CD4-positive, alpha-beta T cell treated with Interleukin-21 for 1 hour (primary cell): ENCODE measurements at regions not wholly inside any gene's neighbourhood (a gene's known extent, or its start where the extent isn't known, plus 50 kb on each side); places are given as distances from the start of the nearest gene placed in this dataset.
"Not testable (repeated sequence)": the region's sequence is repeated elsewhere in the genome, so short reads cannot be mapped to it uniquely, and the experiment has no call there.

Experiments used
- DNase-seq: peaks from one replicate; pipeline ENCODE4 v3.0.0-alpha.2; 2020

DNA sequence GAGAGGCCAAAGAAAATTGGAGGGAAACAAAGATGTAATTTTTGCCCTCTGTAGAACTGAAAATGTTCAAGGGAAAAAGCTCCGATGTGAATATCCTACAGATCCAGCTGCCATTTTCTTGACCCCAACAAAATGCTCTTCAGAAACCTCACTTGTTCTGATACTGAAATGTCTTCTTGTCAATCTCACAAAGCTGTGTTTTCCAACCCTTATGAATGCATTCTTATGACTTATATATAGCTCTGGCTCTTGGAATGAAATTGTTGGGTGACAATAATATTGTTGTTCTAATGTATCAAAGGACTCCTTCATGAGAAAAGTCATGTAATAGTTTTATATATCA, 157.1 kb upstream of the TGFBR2 start:
- no peak for DNase-seq

DNA sequence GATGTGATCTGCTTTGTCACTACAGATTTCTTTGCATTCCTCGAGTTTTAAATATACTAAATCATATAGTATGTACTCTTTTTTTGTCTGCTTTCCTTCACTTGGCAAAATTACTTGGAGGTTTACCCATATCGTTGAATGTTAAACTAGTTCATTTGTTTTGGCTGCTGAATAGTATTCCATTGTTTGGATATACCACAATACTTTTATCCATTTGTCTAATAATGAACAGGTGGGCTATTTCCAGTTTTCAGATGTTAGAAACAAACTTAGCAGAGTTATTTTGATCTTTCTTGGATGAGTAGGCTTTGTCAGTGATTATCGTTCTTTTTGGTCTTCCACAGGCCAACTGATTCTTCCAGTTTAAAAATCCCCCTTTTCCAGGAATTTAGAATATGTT, 154.0 kb upstream of the TGFBR2 start:
- DNase-seq, result no peak

DNA sequence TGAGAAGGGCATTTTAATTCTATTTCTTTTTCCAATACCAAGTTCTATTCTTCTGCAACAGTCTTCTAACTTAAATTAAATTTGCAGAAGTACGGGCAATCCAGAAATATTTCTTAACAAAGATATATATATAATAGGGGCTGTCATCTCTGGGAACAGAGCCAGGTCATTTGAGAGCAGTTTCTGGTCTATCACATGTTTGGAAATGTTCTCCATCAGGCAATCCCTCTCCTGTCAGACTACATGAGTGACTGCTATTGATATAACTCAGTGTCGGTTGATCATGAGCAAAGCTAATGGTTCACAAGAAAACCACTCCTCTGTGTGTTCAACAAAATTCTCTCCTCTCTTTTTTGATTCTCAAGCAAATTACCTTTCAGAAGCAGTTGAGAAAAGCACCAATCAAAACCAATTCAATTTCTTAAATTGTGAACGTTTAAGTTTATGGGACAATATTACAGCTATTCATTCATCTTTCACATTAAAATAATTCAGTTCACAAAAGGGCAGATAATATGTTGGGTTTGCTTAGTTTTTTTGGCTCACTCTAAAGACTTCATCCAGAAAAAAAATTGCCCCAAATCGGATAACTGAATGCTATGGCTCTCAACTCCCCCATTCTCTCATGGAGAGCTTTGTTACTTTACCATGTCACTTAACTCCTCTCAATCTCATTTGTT, 152.9 kb upstream of the TGFBR2 start:
- DNase-seq, result no peak

DNA sequence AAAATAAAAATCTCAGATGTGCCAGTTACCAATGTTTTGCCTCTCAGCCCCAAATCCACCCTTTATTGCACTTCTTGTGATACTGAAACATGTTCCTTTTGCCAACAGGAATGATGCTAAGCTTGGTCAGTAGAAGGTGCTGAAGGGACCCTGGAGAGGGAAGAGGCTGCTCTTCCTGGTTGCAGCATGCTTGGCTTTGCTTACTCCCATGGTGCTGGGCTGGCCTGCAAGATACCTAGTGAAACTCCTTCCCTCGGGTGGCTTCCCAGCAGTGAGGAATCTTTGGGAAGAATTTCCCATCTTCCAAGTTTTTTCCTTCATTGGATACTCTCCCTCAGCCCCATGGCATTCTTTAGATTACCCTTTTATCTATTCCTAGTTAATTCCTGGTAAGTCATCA, 151.8 kb upstream of the TGFBR2 start:
- no peak for DNase-seq

DNA sequence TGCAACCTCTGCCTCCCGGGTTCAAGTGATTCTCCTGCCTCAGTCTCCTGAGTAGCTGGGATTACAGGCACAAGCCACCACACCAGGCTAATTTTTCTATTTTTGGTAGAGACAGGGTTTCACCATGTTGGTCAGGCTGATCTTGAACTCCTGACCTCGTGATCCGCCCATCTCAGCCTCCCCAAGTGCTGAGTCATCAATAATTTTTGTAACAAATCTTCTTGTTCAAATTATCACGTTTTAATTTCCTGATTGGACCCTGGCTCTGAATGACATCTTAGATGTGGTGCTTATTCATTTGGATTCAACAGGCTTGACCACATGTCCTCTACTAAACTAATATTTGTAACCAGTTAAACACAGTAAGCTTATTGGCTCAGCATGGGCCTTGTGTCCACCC, 151.3 kb upstream of the TGFBR2 start:
- not testable (repeated sequence) for DNase-seq

DNA sequence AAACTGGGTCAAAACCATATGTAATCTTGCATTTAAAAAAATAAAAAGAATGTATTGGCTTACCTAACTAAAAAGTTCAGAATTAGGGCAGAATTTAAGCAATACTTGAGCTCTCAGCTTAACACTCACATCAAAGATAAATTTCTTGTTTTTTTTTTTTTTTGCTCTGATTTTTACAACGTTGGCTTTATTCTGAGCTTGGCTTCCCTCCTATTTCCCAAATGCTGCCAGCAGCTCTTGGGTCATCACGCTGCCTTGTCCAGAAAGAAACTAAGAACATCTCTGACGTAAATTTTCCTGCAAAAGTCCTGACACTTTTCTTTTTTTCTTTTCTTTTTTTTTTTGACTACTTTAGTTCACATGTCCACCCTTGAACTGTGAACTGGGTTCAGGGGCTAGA, 150.6 kb upstream of the TGFBR2 start:
- DNase-seq, result no peak

DNA sequence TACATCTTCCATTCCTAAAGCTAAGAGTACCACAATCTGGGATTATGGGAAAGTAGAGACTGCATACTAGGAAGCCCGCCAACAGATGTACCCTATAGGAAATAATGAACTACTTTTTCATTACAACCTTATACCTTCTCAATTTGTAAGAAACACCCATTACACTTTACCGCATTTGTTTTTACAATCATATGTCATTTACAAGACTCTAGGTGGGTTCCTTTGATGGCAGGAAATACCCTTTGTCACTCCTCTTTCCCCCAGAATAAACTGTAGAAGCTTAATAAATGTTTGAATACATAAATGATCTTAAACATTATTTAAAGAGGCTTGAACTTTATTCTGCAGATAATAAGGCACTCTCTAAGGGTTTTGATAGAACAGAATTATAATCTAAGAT, 150.1 kb upstream of the TGFBR2 start:
- no peak for DNase-seq

DNA sequence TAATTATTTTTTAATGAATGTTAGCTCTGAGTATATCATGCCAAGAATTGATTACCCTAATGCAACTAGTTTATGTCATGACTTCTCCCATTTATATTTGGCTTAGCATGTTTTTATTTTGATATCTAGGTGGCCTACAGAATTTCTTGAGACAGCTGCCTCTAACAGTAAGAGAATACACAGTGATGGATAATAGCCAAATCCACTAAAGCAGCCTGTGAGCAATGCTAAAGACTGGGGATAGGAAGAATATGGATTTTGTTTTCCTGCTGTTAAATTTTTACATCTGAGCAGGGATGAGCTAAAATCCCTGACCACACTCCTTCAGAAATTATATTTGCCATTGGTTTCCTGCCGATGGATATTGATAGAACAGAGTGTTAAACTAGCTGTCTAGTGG, 149.3 kb upstream of the TGFBR2 start:
- no peak for DNase-seq

DNA sequence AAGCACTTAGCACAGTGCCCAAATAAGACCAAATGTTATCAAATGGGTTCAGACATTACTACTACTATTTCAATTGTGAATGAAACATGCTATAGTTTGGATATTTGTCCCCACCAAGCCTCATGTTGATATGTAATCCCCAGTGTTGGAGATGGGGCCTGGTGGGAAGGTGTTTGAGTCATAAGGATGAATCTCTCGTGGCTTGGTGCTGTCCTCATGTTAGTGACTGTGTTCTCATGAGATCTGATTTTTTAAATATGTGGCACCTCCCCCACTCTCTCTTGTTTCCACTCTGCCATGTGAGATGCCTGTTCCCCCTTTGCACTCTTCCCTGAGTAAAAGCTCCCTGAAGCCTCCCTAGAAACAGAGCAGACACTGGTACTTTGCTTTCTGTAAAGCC, 148.7 kb upstream of the TGFBR2 start:
- DNase-seq, result no peak

DNA sequence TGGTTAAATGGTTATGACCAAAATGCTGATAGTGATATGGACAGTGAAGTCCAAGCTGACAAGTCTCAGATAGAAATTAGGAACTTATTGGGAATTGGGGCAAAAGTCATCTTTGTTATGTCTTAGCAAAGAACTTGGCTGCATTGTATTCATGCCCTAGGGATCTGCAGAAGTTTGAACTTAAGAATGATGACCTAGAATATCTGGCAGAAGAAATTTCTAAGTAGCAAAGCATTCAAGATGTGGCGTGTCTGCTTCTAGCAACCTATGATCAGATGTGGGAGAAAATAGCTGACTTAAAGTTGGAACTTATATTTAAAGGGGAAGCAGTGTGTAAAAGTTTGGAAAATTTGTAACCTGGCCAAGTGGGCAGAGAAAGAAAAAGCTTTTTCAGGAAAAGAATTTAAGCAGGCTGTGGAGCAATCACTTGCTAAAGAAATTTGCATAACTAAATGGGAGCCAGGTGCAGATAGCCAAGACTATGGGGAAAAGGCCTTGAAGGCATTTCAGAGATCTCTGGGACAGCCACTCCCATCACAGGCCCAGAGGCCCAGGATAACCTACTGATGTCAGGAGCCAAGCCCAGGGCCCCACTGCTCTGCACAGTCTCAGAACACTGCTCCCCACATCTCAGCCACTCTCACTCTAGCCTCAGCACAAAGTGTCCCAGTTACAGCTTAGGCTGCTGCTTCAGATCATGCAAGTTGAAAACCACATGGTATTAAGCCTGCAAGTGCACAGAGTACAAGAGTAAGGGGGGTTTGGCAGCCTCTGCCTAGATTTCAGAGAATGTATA, 147.8 kb upstream of the TGFBR2 start:
- no peak for DNase-seq

DNA sequence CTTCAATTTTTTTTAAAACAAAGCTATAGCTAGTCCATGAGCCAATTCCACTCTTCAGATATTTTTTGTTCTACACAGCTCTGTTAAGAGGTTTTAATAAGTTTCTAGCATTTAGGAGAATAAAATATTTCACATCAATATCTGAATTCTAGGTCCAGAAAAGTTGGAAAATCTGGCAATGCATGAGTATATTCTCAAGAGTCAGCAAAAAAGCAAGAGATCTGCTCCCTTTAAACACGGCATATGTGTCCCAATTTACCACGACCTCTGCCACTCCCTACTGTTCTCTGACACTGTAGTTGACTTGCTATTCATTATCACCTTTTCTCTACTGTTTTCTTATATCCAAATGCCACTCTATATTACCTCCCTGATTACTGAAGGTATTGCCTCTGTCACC, 145.1 kb upstream of the TGFBR2 start:
- no peak for DNase-seq

DNA sequence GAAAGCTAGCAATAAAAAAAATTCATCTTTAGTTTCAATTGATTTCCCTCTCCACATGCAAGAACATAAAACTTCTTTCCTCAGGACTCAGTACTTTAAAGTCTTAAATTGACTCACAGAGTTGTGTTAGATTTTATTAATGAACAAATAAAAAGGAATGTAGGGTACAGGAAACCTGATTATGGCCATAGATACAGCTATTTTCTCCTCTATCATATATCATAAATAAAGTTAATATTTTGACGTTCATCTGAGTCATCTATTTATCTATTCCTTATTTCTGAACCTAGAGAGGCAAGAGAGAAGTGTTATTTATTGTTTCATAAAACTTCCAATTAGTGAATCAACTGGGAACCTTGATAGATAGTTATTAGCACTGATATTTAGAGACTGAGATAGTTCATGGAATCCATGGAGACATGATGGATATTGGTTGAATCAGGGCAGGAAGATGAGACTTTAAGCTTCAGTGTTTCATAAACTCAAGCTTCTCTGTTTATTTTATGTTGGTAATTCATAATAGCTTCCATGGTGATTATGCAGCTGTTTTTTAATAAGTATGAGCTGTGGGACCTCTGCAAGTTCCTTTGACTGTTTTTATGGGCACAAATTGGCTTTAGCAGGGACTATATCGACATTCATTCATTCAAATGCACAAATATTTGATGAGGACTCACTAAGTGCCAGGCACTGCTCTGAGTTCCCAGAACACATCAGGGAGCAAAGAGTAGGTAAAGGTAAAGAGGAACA, 143.5 kb upstream of the TGFBR2 start:
- no peak for DNase-seq

DNA sequence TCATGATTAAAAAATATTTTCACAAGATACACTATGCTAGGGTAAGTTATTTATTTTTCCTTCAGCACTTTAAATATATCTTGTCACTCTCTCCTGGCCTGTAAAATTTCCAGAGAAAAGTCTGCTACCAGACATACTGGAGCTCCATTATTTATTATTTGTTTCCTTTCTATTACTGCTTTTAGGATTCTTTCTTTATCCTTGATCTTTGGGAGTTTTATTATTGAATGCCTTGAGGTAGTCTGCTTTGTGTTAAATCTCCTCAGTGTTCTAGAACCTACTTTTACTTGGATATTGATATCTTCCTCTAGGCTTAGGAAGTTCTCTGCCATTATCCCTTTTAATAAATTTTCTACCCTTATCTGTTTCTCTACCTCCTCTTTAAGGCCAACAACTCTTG, 142.0 kb upstream of the TGFBR2 start:
- DNase-seq, result no peak

DNA sequence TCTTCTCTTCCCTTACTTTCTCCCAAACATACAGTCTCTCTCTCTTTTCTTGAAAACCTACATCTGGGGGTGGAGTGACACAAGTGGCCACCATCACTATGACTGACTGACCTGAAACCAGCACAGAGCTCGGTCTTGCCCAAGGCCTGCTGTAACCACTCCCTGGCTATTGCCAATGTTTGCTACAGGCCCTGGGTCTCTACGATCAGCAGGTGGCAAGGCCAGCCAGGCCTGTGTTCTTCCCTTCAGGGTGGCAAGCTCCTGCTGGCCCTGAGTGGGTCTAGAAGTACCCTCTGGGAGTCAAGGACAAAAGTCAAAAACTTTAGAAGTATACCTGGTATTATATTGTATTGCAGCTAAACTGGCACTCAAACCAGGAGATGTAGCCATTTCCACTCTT, 140.9 kb upstream of the TGFBR2 start:
- no peak for DNase-seq

DNA sequence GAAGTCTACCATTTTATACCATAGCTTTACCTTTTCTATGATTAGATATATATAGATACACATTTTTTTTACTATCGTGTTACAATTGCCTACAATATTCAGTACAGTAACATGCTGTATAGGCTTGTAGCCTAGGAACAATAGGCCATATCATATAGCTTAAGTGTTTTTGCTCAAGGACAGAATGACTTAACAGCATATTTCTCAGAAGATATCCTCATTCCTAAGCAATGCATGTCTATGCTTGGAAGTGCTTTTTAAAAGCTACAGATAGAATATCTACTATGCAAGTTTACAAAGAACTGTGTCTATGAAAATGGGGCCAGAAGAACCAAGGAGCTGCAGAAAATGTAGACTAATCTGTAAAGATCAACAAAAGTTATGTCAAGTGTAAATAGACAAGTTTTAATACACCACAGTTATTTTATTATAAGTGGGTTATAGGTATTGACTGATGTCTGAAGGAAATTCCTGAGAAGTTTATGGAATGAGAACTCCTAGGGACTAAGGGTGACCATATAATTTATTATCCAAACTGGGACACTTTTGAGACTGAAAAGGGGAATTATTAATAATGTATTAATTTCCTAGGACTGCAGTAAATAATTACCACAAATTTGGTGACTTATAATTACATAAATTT, 138.7 kb upstream of the TGFBR2 start:
- DNase-seq, result no peak

DNA sequence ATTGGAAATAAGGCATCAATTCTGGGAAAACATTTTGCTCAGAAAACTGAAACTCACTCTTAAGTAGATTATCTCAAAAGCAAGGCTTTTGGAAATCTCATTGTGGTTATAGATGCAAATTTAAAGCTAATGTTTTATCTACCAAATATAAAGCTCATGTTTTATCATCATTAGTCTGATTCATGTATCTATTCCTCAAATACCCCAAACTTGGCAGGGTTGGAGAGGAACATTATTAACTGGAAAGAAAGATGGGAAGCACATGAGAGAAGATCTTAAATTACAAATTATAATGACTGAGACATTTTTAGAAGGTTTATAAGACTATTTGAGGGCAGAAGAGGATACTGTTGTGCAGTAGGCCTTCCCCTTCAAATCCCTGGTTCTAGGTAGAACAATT, 137.3 kb upstream of the TGFBR2 start:
- no peak for DNase-seq

DNA sequence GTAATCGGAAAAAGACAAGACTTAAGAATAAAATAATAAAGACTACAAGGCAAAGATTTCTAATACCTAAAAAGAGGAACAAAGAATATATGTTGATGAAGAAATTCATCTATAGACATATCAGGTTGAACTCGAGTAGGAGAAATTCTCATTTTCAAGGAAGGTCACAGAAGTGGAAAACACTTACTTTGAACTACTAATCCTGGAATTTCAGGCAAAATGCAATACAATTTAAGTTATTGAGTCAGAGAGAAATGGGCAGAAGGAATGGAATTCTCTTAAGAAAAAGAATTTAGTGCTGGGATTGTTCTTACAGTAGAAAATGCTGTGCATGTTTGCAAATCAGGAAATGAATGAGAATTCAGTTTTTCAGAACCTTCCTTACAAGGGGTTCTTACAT, 135.9 kb upstream of the TGFBR2 start:
- DNase-seq, result no peak

DNA sequence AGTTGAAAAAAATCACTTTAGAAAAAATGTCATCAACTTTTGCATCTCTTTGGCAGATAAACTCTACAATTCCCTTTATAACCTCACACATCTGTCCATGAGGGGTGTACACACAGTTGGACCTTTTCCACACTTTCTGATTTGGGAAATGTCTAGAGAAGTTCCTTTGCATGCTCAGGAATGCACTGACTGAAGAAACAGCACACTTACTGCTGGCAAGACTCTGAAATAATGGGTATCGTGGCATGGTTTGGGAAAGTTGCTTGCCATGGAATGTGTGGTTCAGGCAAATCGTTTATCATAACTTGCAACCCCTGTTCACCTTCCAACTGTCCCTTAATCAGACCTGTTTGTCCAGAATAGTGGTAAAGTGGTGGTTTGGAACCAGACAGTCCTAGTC, 135.3 kb upstream of the TGFBR2 start:
- DNase-seq, result no peak

DNA sequence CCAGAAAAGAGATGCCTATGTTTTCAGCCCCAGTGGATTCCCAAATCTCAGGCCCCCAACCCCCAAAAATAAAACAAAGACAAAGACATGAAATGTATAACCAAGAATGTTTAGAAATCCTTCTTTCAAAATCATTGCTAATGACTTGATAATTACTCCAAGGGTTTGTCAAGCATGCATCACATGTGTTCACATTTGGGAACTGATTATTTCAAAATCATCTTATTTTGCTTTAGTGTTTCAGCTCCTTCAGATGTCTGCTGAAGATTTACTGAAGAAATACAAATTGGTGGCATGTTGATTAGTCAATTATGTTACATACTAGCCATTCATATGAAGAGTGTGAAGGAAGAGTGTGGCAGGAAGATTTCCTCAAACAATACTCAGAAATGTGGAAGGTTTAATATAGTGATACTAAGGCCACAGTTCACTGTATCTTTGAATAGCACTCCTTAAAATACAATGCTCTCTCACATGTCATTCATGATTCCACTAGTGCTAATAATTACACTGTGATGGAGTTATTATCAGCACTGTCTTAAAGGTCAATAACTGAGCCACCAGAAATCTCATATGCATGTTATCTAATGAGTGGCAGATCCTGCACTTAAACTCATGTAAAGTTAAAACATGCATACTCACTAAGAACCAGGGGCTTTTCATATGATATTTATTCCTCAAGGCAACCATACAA, 134.5 kb upstream of the TGFBR2 start:
- no peak for DNase-seq

DNA sequence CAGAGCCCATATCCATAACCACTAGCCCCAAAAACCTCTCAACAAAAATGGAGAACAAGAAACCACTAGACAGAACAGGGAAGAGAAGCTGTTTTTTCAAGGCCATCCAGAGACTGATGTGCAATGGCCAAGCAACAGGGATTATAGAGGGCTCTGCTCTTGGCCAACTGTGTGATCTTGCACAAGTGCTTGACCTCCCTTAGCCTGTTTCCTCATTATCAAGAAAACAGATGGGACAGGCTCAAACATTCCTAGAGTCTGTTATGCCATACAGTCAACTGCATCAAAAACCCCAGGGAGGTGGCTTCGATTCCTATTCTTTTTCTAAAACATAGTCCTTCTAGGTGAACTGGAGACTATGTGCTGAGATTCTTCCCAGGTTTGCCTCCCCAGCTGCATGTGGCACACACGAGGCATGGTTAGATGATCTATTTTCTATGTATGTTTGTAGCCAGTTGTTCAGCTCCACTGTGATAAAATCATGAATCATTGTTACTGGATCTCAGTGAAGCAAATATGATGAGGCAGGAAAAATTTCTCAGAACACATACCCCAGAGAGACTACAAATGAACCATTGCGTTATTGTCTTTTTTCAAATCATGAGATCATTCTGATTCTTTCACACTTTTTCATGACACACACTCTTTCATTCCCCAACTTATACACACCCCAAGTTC, 132.9 kb upstream of the TGFBR2 start:
- DNase-seq, result no peak

DNA sequence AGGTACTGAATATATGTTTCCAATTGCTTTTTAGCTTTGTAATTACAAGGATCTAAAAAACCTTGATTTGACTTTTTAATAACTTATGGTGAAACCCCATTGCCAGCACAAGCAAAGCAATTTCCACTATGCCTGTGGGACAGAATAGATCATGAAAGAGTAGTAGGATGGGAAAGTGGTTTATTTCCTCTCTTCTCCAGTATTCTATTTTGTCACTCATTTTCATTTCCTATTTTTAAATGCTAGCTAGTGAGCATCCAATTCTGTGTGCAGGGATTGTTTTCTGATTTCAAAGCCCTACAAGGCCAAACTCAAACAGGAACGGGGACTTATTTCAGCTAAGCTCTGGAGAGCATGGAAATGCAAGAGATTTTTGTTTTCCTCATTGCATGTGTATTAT, 132.0 kb upstream of the TGFBR2 start:
- no peak for DNase-seq

DNA sequence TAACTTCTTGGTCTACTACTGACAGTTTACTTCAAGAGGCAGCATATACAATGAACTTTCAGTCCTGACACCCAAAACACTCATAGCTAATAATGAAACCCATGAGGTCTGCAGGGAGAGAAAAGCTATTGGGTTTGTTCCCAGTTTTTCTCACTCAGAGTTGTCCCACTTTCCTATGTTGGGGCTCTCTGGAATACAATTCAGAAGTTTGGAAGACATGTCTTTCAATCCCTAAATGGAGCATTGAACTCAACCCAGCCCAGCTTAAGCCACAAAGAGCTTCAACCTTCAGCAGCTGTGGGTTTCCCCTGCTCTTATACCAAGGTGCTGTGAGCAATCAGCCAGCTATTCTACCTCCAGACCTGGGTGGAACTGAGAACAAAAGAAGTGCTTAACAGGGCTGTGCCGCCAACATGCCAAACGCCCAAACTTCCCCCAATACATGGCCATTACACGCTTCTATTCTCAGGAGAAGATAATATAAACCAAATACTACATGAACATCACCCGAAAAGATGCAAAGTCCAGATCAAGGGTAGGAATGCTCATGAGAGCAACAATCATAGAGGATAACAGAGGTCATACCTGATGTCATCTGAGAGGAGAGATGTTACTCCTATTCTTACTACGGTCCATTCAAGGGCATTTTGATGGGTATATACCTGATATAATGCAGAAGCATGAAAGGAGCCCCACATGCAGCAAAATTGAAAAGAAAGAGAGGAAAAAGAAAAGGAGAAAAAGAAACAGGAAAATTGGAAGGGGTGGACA, 131.2 kb upstream of the TGFBR2 start:
- DNase-seq, result no peak
